WTC11 (cell line): ENCODE measurements at regions not wholly inside any gene's neighbourhood (a gene's known extent, or its start where the extent isn't known, plus 50 kb on each side); places are given as distances from the start of the nearest gene placed in this dataset.

Experiments
- ATAC-seq: fragments of 200-7000 bp; cut with Tn5 transposase; 2 replicates; pipeline ENCODE4 v1.10.0; 2021; ENCODE audit warnings: mild to moderate bottlenecking, moderate library complexity
- CTCF ChIA-PET: fragments of 300-600 bp; sonication (Branson Sonifier 250); formaldehyde crosslinking; loops from one replicate; lab custom pipeline; 2021; ENCODE audit warnings: antibody characterized with exemption; lab: Charles Lee
- POLR2A ChIA-PET: fragments of 350-600 bp; sonication (Branson Sonifier 250); formaldehyde crosslinking; loops from one replicate; lab custom pipeline; 2021; ENCODE audit warnings: antibody characterized with exemption; lab: Charles Lee
- DNase-seq: peaks from one replicate; pipeline ENCODE4 v3.0.0; 2021; ENCODE audit warnings: low spot score
- H3K27ac Mint-ChIP-seq: 2 replicates; pipeline ENCODE4 v1.8.0; 2021; ENCODE audit warnings: mixed read lengths
- H3K27me3 Mint-ChIP-seq: 2 replicates; pipeline ENCODE4 v1.8.0; 2021; ENCODE audit warnings: low read depth, mild to moderate bottlenecking, moderate library complexity, mixed read lengths
- H3K36me3 Mint-ChIP-seq: 2 replicates; pipeline ENCODE4 v1.8.0; 2021; ENCODE audit warnings: mixed read lengths
- H3K4me1 Mint-ChIP-seq: 2 replicates; pipeline ENCODE4 v1.8.0; 2022; ENCODE audit warnings: mixed read lengths
- H3K4me3 Mint-ChIP-seq: 2 replicates; pipeline ENCODE4 v1.8.0; 2021; ENCODE audit warnings: mild to moderate bottlenecking, moderate library complexity, mixed read lengths
- H3K9me3 Mint-ChIP-seq: 2 replicates; pipeline ENCODE4 v1.8.0; 2021; ENCODE audit warnings: mixed read lengths
- CBFB ChIP-seq: sonication (generic); formaldehyde crosslinking; IDR thresholded peaks from 2 replicates; pipeline ENCODE4 v1.8.1; 2022; ENCODE audit warnings: mild to moderate bottlenecking, low read depth, missing genetic modification reagents
- CREM ChIP-seq: sonication (generic); formaldehyde crosslinking; IDR thresholded peaks from 2 replicates; pipeline ENCODE4 v1.8.1; 2022; ENCODE audit warnings: mild to moderate bottlenecking, missing genetic modification reagents, moderate library complexity
- IRF2 ChIP-seq: sonication (generic); formaldehyde crosslinking; IDR thresholded peaks from 2 replicates; pipeline ENCODE4 v1.8.0; 2022; ENCODE audit warnings: low read depth, missing genetic modification reagents, borderline replicate concordance
- KAT7 ChIP-seq: sonication (generic); formaldehyde crosslinking; IDR thresholded peaks from 2 replicates; pipeline ENCODE4 v1.8.1; 2023; ENCODE audit warnings: missing genetic modification reagents, mild to moderate bottlenecking, borderline replicate concordance
- NFYB ChIP-seq: sonication (generic); formaldehyde crosslinking; conservative IDR thresholded peaks from 2 replicates; pipeline ENCODE4 v1.8.0; 2022; ENCODE audit warnings: low read depth, missing genetic modification reagents
- TEAD4 ChIP-seq: sonication (generic); formaldehyde crosslinking; IDR thresholded peaks from 2 replicates; pipeline ENCODE4 v1.8.0; 2022; ENCODE audit warnings: mild to moderate bottlenecking, missing genetic modification reagents
- ZNF138 ChIP-seq: sonication (generic); formaldehyde crosslinking; conservative IDR thresholded peaks from 2 replicates; pipeline ENCODE4 v1.8.1; 2022; ENCODE audit warnings: mild to moderate bottlenecking, moderate library complexity, missing genetic modification reagents
- ZNF232 ChIP-seq: sonication (generic); formaldehyde crosslinking; IDR thresholded peaks from 2 replicates; pipeline ENCODE4 v1.8.0; 2022; ENCODE audit warnings: mild to moderate bottlenecking, missing genetic modification reagents
- ZNF263 ChIP-seq: sonication (generic); formaldehyde crosslinking; IDR thresholded peaks from 2 replicates; pipeline ENCODE4 v1.8.1; 2022; ENCODE audit warnings: low read depth, mild to moderate bottlenecking, moderate library complexity, missing genetic modification reagents
- ZNF317 ChIP-seq: sonication (generic); formaldehyde crosslinking; IDR thresholded peaks from 2 replicates; pipeline ENCODE4 v1.8.1; 2023; ENCODE audit warnings: low read depth, mild to moderate bottlenecking, moderate library complexity, missing genetic modification reagents, borderline replicate concordance
- ZNF671 ChIP-seq: fragments of 250-450 bp; sonication (Bioruptor Pico); IDR thresholded peaks from 2 replicates; pipeline ENCODE4 v1.8.0; 2021; ENCODE audit warnings: mild to moderate bottlenecking
- TF ChIP-seq, protein P1 (sequence below): fragments of 250-450 bp; sonication (Bioruptor Pico); IDR thresholded peaks from 2 replicates; pipeline ENCODE4 v1.9.0; 2021; ENCODE audit warnings: mild to moderate bottlenecking
- TF ChIP-seq, protein P2 (sequence below): sonication (generic); formaldehyde crosslinking; IDR thresholded peaks from 2 replicates; pipeline ENCODE4 v1.8.0; 2023; ENCODE audit warnings: missing genetic modification reagents, mild to moderate bottlenecking, borderline replicate concordance
- TF ChIP-seq, protein P3 (sequence below): sonication (generic); formaldehyde crosslinking; IDR thresholded peaks from 2 replicates; pipeline ENCODE4 v1.8.1; 2023; ENCODE audit warnings: mild to moderate bottlenecking, missing genetic modification reagents, moderate library complexity
- TF ChIP-seq, protein P4 (sequence below): sonication (generic); formaldehyde crosslinking; IDR thresholded peaks from 2 replicates; pipeline ENCODE4 v1.8.0; 2023; ENCODE audit warnings: missing genetic modification reagents
- TF ChIP-seq, protein P5 (sequence below): fragments of 250-450 bp; sonication (Bioruptor Pico); IDR thresholded peaks from 2 replicates; pipeline ENCODE4 v1.8.0; 2021; ENCODE audit warnings: mild to moderate bottlenecking
- TF ChIP-seq, protein P6 (sequence below): fragments of 200-600 bp; IDR thresholded peaks from 2 replicates; pipeline ENCODE4 v1.8.0; 2022; ENCODE audit warnings: antibody characterized with exemption

DNA sequence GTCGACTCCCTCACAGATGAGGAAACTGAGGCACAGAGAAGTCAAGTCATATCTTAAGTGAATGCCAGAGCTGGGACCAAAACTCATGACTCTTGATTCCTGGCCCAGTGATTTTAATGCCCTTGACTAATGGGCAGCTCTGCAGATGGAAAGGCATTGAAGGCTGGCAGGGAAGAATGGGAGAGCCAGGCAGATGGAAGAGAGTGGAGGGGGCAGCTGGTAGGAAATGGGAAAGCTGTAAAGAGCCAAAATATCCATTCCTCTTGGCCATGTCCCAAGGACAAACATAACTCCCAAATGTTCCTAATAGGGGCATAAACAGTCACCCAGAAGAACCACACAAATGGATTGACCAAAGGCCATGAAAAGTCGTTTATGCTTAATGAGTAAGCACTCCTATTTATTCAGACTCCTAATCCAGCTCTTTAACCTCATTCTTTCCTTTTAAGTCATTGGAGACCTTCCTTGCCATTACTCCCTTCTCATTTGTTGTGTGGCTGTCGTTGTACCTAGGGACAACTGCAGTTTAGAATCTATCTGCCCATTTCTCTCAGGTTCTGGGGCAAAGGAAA lies 330.5 kb upstream of the ROPN1 start:
- ChIA-PET CTCF (no interaction called here), POLR2A (no interaction called here)
- Mint-ChIP-seq H3K4me3 (no peak overlapping the region), H3K27me3 (no peaks in the 10 kb centered on the region), H3K4me1 (no peaks in the 10 kb centered on the region), H3K27ac (no peak overlapping the region), H3K36me3 (no peaks in the 10 kb centered on the region), H3K9me3 (no peaks in the 10 kb centered on the region)
- no peak for DNase-seq
- TF ChIP-seq ZNF138 (CRISPR knock-in tag) (no peak), ZNF232 (CRISPR knock-in tag) (no peak), TEAD4 (no peak), CREM (CRISPR knock-in tag) (no peak), NFYB (CRISPR knock-in tag) (no peak), ZNF317 (CRISPR knock-in tag) (no peak), ZNF671 (CRISPR knock-in tag) (no peak), KAT7 (no peak), IRF2 (no peak), CBFB (CRISPR knock-in tag) (no peak), ZNF263 (CRISPR knock-in tag) (no peak)
- TF ChIP-seq, protein P1, sequence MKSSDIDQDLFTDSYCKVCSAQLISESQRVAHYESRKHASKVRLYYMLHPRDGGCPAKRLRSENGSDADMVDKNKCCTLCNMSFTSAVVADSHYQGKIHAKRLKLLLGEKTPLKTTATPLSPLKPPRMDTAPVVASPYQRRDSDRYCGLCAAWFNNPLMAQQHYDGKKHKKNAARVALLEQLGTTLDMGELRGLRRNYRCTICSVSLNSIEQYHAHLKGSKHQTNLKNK (CRISPR knock-in tag): no peak
- TF ChIP-seq, protein P2, sequence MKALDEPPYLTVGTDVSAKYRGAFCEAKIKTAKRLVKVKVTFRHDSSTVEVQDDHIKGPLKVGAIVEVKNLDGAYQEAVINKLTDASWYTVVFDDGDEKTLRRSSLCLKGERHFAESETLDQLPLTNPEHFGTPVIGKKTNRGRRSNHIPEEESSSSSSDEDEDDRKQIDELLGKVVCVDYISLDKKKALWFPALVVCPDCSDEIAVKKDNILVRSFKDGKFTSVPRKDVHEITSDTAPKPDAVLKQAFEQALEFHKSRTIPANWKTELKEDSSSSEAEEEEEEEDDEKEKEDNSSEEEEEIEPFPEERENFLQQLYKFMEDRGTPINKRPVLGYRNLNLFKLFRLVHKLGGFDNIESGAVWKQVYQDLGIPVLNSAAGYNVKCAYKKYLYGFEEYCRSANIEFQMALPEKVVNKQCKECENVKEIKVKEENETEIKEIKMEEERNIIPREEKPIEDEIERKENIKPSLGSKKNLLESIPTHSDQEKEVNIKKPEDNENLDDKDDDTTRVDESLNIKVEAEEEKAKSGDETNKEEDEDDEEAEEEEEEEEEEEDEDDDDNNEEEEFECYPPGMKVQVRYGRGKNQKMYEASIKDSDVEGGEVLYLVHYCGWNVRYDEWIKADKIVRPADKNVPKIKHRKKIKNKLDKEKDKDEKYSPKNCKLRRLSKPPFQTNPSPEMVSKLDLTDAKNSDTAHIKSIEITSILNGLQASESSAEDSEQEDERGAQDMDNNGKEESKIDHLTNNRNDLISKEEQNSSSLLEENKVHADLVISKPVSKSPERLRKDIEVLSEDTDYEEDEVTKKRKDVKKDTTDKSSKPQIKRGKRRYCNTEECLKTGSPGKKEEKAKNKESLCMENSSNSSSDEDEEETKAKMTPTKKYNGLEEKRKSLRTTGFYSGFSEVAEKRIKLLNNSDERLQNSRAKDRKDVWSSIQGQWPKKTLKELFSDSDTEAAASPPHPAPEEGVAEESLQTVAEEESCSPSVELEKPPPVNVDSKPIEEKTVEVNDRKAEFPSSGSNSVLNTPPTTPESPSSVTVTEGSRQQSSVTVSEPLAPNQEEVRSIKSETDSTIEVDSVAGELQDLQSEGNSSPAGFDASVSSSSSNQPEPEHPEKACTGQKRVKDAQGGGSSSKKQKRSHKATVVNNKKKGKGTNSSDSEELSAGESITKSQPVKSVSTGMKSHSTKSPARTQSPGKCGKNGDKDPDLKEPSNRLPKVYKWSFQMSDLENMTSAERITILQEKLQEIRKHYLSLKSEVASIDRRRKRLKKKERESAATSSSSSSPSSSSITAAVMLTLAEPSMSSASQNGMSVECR (CRISPR knock-in tag): no peak
- TF ChIP-seq, protein P3, sequence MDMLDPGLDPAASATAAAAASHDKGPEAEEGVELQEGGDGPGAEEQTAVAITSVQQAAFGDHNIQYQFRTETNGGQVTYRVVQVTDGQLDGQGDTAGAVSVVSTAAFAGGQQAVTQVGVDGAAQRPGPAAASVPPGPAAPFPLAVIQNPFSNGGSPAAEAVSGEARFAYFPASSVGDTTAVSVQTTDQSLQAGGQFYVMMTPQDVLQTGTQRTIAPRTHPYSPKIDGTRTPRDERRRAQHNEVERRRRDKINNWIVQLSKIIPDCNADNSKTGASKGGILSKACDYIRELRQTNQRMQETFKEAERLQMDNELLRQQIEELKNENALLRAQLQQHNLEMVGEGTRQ (CRISPR knock-in tag): no peak
- TF ChIP-seq, protein P4, sequence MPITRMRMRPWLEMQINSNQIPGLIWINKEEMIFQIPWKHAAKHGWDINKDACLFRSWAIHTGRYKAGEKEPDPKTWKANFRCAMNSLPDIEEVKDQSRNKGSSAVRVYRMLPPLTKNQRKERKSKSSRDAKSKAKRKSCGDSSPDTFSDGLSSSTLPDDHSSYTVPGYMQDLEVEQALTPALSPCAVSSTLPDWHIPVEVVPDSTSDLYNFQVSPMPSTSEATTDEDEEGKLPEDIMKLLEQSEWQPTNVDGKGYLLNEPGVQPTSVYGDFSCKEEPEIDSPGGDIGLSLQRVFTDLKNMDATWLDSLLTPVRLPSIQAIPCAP (CRISPR knock-in tag): no peak
- TF ChIP-seq, protein P5, sequence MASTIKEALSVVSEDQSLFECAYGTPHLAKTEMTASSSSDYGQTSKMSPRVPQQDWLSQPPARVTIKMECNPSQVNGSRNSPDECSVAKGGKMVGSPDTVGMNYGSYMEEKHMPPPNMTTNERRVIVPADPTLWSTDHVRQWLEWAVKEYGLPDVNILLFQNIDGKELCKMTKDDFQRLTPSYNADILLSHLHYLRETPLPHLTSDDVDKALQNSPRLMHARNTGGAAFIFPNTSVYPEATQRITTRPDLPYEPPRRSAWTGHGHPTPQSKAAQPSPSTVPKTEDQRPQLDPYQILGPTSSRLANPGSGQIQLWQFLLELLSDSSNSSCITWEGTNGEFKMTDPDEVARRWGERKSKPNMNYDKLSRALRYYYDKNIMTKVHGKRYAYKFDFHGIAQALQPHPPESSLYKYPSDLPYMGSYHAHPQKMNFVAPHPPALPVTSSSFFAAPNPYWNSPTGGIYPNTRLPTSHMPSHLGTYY (CRISPR knock-in tag): no peak
- no peak for ATAC-seq

DNA sequence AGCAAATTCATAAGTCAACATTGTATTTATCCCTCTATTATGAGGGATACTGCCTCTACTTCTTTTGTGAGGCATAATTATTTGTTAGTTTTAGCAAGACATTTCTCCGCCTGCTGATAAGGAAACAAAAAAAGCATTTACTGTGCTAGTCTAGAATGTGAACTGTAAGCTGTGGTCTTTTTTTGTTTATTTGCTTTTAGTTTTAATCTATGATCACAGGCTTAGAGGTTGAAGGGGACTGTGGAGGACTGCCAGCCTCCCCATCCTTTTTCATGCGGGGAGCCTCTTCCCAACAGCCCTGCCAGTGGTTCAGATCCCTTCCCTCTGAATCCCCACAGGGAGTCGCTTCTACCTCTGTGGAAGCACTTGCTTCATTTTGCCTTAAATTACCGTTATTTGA lies 331.0 kb upstream of the ROPN1 start:
- ATAC-seq (no peak), DNase-seq (no peak)
- no peak for TF ChIP-seq CBFB (CRISPR knock-in tag)
- TF ChIP-seq NFYB (CRISPR knock-in tag): no peak
- TF ChIP-seq CREM (CRISPR knock-in tag): no peak
- TF ChIP-seq, protein P6, sequence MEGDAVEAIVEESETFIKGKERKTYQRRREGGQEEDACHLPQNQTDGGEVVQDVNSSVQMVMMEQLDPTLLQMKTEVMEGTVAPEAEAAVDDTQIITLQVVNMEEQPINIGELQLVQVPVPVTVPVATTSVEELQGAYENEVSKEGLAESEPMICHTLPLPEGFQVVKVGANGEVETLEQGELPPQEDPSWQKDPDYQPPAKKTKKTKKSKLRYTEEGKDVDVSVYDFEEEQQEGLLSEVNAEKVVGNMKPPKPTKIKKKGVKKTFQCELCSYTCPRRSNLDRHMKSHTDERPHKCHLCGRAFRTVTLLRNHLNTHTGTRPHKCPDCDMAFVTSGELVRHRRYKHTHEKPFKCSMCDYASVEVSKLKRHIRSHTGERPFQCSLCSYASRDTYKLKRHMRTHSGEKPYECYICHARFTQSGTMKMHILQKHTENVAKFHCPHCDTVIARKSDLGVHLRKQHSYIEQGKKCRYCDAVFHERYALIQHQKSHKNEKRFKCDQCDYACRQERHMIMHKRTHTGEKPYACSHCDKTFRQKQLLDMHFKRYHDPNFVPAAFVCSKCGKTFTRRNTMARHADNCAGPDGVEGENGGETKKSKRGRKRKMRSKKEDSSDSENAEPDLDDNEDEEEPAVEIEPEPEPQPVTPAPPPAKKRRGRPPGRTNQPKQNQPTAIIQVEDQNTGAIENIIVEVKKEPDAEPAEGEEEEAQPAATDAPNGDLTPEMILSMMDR: no peak
- no peak for TF ChIP-seq KAT7
- POLR2A ChIA-PET: no interaction called here
- CTCF ChIA-PET: no interaction called here
- Mint-ChIP-seq H3K9me3 (no peaks in the 10 kb centered on the region), H3K4me1 (no peaks in the 10 kb centered on the region), H3K4me3 (no peak overlapping the region), H3K27me3 (no peaks in the 10 kb centered on the region), H3K36me3 (no peaks in the 10 kb centered on the region), H3K27ac (no peak overlapping the region)
